Bronchial epithelial cell (primary cell): ENCODE measurements at regions not wholly inside any gene's neighbourhood (a gene's known extent, or its start where the extent isn't known, plus 50 kb on each side); places are given as distances from the start of the nearest gene placed in this dataset.

Experiments used
- DNase-seq: peaks from one replicate; pipeline ENCODE4 v3.0.0-alpha.2; 2010; ENCODE audit warnings: low read depth
- FAIRE-seq: peaks from 2 replicates; lab custom pipeline; 2011; peaks lifted over from hg19 to GRCh38; lab: Jason Lieb, UNC
- H3K27me3 ChIP-seq: 2 replicates; pipeline ENCODE4 v1.5.1; 2011; ENCODE audit warnings: low read length; ENCODE audit not compliant: control insufficient read depth, insufficient read depth
- H3K36me3 ChIP-seq: 2 replicates; pipeline ENCODE4 v1.5.1; 2011; ENCODE audit warnings: low read length; ENCODE audit not compliant: control insufficient read depth, insufficient read depth
- H3K4me3 ChIP-seq: 2 replicates; pipeline ENCODE4 v1.5.1; 2011; ENCODE audit warnings: mild to moderate bottlenecking, low read depth, low read length, control low read depth
- TF ChIP-seq, protein P1 (sequence below): IDR thresholded peaks from 2 replicates; pipeline ENCODE4 v1.5.1; 2011; ENCODE audit warnings: mild to moderate bottlenecking, moderate library complexity, low read length, control low read depth, inconsistent platforms; ENCODE audit not compliant: insufficient read depth, severe bottlenecking

DNA sequence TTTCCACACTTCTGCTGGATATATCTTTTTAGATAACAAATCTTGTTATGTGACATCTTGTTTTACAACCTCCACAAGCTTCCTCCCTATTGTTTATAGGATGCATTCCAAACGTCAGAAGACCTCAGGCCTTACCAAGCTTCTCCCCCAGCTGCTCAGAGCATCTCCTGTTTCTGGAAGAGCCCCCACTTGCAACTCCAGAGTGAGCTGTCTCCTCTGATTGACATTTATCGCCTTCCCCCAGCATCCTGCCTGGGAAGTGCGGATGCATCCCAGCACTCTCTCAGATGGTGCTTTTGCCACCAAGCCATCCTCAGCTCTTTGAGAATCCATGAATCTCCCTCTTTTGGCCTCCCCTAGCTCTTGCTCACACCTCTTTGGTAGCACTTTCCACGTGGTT lies 123.5 kb downstream of the LRRC70 start:
- no peak for FAIRE-seq
- TF ChIP-seq, protein P1, sequence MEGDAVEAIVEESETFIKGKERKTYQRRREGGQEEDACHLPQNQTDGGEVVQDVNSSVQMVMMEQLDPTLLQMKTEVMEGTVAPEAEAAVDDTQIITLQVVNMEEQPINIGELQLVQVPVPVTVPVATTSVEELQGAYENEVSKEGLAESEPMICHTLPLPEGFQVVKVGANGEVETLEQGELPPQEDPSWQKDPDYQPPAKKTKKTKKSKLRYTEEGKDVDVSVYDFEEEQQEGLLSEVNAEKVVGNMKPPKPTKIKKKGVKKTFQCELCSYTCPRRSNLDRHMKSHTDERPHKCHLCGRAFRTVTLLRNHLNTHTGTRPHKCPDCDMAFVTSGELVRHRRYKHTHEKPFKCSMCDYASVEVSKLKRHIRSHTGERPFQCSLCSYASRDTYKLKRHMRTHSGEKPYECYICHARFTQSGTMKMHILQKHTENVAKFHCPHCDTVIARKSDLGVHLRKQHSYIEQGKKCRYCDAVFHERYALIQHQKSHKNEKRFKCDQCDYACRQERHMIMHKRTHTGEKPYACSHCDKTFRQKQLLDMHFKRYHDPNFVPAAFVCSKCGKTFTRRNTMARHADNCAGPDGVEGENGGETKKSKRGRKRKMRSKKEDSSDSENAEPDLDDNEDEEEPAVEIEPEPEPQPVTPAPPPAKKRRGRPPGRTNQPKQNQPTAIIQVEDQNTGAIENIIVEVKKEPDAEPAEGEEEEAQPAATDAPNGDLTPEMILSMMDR = no peak
- DNase-seq = no peak
- no peaks in the 10 kb centered on the region for H3K36me3 ChIP-seq
- no peak overlapping the region for H3K4me3 ChIP-seq
- H3K27me3 ChIP-seq = no peaks in the 10 kb centered on the region

DNA sequence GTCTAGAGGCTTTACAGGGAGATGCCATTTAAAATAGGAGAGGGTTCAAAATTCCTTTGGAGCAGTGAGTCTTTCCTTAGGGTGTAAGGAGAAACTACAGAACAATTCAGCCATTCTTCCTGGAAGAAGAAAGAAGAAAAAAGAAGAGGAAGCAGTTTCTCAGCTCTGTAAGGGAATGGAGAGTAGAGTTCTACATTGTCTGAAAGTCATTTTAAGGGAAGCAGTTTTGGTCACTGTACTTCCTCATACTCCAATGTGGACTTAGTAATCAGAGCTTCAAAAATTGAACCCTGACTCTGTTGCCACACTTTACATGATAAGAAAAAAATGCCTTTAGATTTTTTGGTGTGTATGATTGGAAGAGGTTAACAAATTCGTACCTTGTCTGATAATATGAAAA lies 122.4 kb downstream of the LRRC70 start:
- no peak overlapping the region for H3K4me3 ChIP-seq
- no peak for FAIRE-seq

DNA sequence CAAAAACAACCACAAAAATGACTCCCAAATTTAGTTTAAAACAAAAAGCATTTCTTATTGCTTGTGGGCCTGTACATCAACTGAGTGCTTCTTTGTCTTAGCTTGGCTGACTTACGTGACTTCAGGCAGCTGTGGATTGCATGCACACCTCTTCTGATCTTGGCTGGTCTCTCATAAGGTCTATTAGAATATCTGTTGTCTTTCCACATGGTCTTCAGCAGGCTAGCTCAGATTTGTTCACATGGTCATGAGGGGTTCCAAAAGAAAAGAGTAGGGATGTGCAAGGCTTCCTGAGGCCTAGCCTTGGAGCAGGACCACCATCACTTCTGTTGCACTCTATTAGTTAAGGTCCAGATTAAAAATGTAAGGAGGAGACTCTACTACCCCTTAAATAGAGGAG lies 120.1 kb downstream of the LRRC70 start:
- no peak for FAIRE-seq
- TF ChIP-seq, protein P1 = no peak
- no peak overlapping the region for H3K4me3 ChIP-seq
- H3K36me3 ChIP-seq = no peaks in the 10 kb centered on the region
- H3K27me3 ChIP-seq = no peaks in the 10 kb centered on the region
- DNase-seq = no peak

More for the DNA sequence above, 122.4 kb downstream of the LRRC70 start:
- TF ChIP-seq, protein P1 = no peak
- no peaks in the 10 kb centered on the region for H3K27me3 ChIP-seq
- no peaks in the 10 kb centered on the region for H3K36me3 ChIP-seq
- no peak for DNase-seq

DNA sequence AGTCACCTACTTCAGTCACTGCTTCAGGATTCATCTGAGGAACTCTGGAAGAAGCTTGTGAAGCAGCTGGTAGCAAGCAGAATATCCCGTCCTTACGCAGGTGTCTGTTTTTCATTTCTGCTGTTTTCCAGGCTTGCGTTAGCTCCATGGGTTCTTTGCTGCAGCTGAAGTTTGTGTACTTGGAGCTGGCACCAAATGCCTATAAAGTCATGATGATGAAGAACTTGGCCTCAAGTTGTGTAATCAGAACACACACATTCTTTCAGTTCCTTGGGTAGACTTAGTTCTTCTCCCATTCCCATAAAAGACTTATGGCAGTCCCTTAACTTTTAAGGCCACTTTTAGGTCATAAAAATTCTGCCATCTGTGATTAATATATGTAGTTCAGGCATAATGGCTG lies 116.7 kb downstream of the LRRC70 start:
- no peaks in the 10 kb centered on the region for H3K36me3 ChIP-seq
- DNase-seq (no peak), FAIRE-seq (no peak)
- no peak overlapping the region for H3K4me3 ChIP-seq
- TF ChIP-seq, protein P1 = no peak
- H3K27me3 ChIP-seq = no peaks in the 10 kb centered on the region

DNA sequence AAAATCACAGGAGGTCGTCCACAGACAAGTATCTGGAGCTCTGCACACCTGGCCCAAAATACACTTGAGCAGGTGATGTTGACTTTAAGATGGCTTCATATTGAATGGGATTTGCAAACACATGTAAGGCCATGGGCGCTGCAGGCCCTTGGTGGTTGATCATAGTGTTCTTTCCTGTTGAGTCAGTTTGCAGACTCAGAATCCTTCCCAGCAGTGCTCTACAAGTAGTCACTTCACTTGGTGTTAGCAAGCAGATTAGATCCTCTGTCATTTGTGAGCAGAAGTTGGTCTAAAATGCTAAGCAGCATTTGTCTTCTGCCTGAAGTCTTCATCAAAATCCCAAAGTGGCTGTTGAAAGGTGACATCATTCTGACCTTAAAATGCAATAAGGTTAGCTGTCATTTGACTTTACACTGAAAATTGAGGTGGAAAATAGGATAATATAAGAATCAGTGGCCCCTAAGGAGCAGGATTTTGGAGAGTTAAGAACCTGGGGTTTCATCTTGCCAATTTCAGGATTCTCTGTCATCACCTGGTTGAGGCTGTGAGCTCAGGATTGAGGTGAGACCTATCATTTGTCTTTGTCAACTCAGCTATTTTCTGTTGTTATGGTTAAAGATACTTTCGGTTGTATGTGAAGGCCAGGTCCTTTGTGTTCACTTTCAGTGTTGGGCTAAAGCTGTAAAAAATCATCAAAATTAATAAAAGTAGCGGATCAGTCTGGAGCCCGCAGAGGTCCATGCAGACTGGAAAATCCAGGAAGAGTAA lies 114.5 kb downstream of the LRRC70 start:
- FAIRE-seq = peak; percentile 7
- DNase-seq = peak; percentile 31
- no peaks in the 10 kb centered on the region for H3K27me3 ChIP-seq
- H3K4me3 ChIP-seq = no peak overlapping the region
- H3K36me3 ChIP-seq = no peaks in the 10 kb centered on the region
- TF ChIP-seq, protein P1 = no peak

DNA sequence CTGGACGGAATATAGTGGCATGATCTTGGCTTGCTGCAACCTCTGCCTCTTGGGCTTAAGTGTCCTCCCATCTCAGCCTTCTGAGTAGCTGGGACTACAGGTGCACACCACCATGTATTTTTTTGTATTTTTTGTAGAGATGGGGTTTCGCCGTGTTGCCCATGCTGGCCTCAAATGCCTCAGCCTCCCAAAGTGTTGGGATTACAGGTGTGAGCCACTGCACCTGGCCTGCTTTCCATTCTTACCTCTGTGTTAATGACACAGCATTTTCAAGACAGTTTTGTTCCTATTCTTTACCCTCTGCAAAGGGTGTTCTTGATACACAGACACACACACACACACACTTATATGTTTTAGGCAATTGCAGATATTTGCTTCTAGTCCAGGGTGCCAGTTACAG lies 113.3 kb downstream of the LRRC70 start:
- no peaks in the 10 kb centered on the region for H3K27me3 ChIP-seq
- H3K4me3 ChIP-seq = no peak overlapping the region
- no peaks in the 10 kb centered on the region for H3K36me3 ChIP-seq
- TF ChIP-seq, protein P1 = no peak
- DNase-seq (no peak), FAIRE-seq (peak; percentile 50)
